Erythroblast (primary cell): ENCODE measurements at regions not wholly inside any gene's neighbourhood (a gene's known extent, or its start where the extent isn't known, plus 50 kb on each side); places are given as distances from the start of the nearest gene placed in this dataset.
"Not testable (repeated sequence)": the region's sequence is repeated elsewhere in the genome, so short reads cannot be mapped to it uniquely, and the experiment has no call there.

Experiments used
- GATA1 ChIP-seq: IDR thresholded peaks from 2 replicates; pipeline ENCODE4 v1.6.1; 2011; ENCODE audit warnings: low read depth, mild to moderate bottlenecking, control low read depth, low read length, moderate library complexity
- POLR2A ChIP-seq: IDR thresholded peaks from 2 replicates; pipeline ENCODE4 v1.6.1; 2011; ENCODE audit warnings: mild to moderate bottlenecking, low read length

GRCh38 chr2:240385451-240386161 lies 49.9 kb upstream of the GPC1 start:
- not testable (repeated sequence) for TF ChIP-seq POLR2A, GATA1
